ENCODE measurements at regions not wholly inside any gene's neighbourhood (a gene's known extent, or its start where the extent isn't known, plus 50 kb on each side); places are given as distances from the start of the nearest gene placed in this dataset.

- no peak for DNase-seq
These were observed 573.4 kb downstream of the EFNB2 start for GRCh38 chr13:105962080-105962479.

- DNase-seq: no peak
These were observed 574.0 kb downstream of the EFNB2 start for GRCh38 chr13:105961438-105961837.

- no peak for DNase-seq
These were observed 575.1 kb downstream of the EFNB2 start for GRCh38 chr13:105960326-105960725.

- DNase-seq: no peak
These were observed 575.6 kb downstream of the EFNB2 start for GRCh38 chr13:105959876-105960275.

GRCh38 chr13:105957769-105958438 is 577.6 kb downstream of the EFNB2 start:
- no peak for DNase-seq

- no peak for DNase-seq
These were observed 578.5 kb downstream of the EFNB2 start for GRCh38 chr13:105956921-105957320.

- DNase-seq: no peak
These were observed 582.5 kb downstream of the EFNB2 start for GRCh38 chr13:105952973-105953290.

GRCh38 chr13:105952233-105952972 is 583.1 kb downstream of the EFNB2 start:
- DNase-seq: no peak

GRCh38 chr13:105948143-105948542 is 587.3 kb downstream of the EFNB2 start:
- DNase-seq: no peak

GRCh38 chr13:105940882-105941281 is 594.6 kb downstream of the EFNB2 start:
- no peak for DNase-seq

GRCh38 chr13:105937451-105937850 is 598.0 kb downstream of the EFNB2 start:
- no peak for DNase-seq

- no peak for DNase-seq
These were observed 598.6 kb downstream of the EFNB2 start for GRCh38 chr13:105936816-105937215.

- DNase-seq: no peak
These were observed 606.0 kb downstream of the EFNB2 start for GRCh38 chr13:105929505-105929904.

GRCh38 chr13:105928901-105929300 is 606.6 kb downstream of the EFNB2 start:
- no peak for DNase-seq

- DNase-seq: no peak
These were observed 607.4 kb downstream of the EFNB2 start for GRCh38 chr13:105928048-105928447.

GRCh38 chr13:105925496-105925895 is 610.0 kb downstream of the EFNB2 start:
- DNase-seq: no peak

GRCh38 chr13:105921711-105922110 is 613.8 kb downstream of the EFNB2 start:
- no peak for DNase-seq

- no peak for DNase-seq
These were observed 615.1 kb downstream of the EFNB2 start for GRCh38 chr13:105920370-105920769.

- DNase-seq: no peak
These were observed 616.4 kb downstream of the EFNB2 start for GRCh38 chr13:105918842-105919741.

- no peak for DNase-seq
These were observed 620.2 kb downstream of the EFNB2 start for GRCh38 chr13:105915146-105915850.

- no peak for DNase-seq
These were observed 621.0 kb downstream of the EFNB2 start for GRCh38 chr13:105914291-105915036.

GRCh38 chr13:105908586-105908985 is 626.9 kb downstream of the EFNB2 start:
- no peak for DNase-seq

Data from NCI-H2029 (cell line).